SK-N-SH (cell line): ENCODE measurements at regions not wholly inside any gene's neighbourhood (a gene's known extent, or its start where the extent isn't known, plus 50 kb on each side); places are given as distances from the start of the nearest gene placed in this dataset.

ENCODE experiments used
- CTCF ChIA-PET: fragments of 300-600, 350-600 bp; formaldehyde crosslinking; extraction: SDS; loops from one replicate; lab custom pipeline; 2021; lab: Yijun Ruan, JAX
- POLR2A ChIA-PET: fragments of 350-600 bp; sonication (Branson Sonifier 250); formaldehyde crosslinking; extraction: SDS; loops from one replicate; lab custom pipeline; 2020; ENCODE audit warnings: antibody characterized with exemption, inconsistent platforms; lab: Yijun Ruan, JAX
- DNase-seq: peaks from one replicate; pipeline ENCODE4 v3.0.0; 2012
- H2AFZ ChIP-seq: fragments of 200-600 bp; sonication (generic); 2 replicates; pipeline ENCODE4 v1.8.1; 2016; ENCODE audit warnings: antibody characterized with exemption, mild to moderate bottlenecking, low read depth
- H3F3A ChIP-seq: fragments of 200-600 bp; sonication (generic); replicated peaks from 2 replicates; pipeline ENCODE3; 2016; ENCODE audit warnings: antibody characterized with exemption, mild to moderate bottlenecking; ENCODE audit not compliant: insufficient read depth
- H3K27ac ChIP-seq, 2 experiments: fragments of 200-500 bp in 1 of 2; fragments of 200-600 bp in 1 of 2; sonication (Bioruptor generic) in 1 of 2; sonication (generic), shearing (Covaris generic) in 1 of 2; 2 replicates each; pipeline versions ENCODE4 v1.5.1 to v1.6.1; 2014 to 2016; ENCODE audit warnings: low read depth in 2 of 2, inconsistent platforms in 1 of 2, low read length in 1 of 2, mild to moderate bottlenecking in 1 of 2, mixed read lengths in 1 of 2
- H3K27me3 ChIP-seq: fragments of 200-600 bp; sonication (generic), shearing (Covaris generic); 2 replicates; pipeline ENCODE4 v1.6.1; 2016; ENCODE audit warnings: mixed run types; ENCODE audit not compliant: insufficient read depth
- H3K36me3 ChIP-seq, 2 experiments: fragments of 200-500 bp in 1 of 2; fragments of 200-600 bp in 1 of 2; sonication (Bioruptor generic) in 1 of 2; sonication (generic) in 1 of 2; replicated peaks in 1 of 2; 2 replicates each; pipeline versions ENCODE3 to v1.5.1; 2014 to 2016; ENCODE audit warnings: low read length in 1 of 2, mild to moderate bottlenecking in 1 of 2; ENCODE audit not compliant: insufficient read depth in 2 of 2, control insufficient read depth in 1 of 2
- H3K4me1 ChIP-seq, 2 experiments: fragments of 200-500 bp in 1 of 2; fragments of 200-600 bp in 1 of 2; sonication (Bioruptor generic) in 1 of 2; sonication (generic), shearing (Covaris generic) in 1 of 2; 2 replicates each; pipeline versions ENCODE4 v1.5.1 to v1.6.1; 2014 to 2016; ENCODE audit warnings: low read depth in 1 of 2, low read length in 1 of 2, mixed run types in 1 of 2; ENCODE audit not compliant: insufficient read depth in 2 of 2, control insufficient read depth in 1 of 2
- H3K4me2 ChIP-seq: fragments of 200-600 bp; sonication (generic), shearing (Covaris generic); 2 replicates; pipeline ENCODE4 v1.6.1; 2017; ENCODE audit warnings: mixed run types
- H3K4me3 ChIP-seq, 2 experiments: fragments of 200-500 bp in 1 of 2; fragments of 200-600 bp in 1 of 2; sonication (Bioruptor generic) in 1 of 2; sonication (generic), shearing (Covaris generic) in 1 of 2; 2 replicates each; pipeline versions ENCODE4 v1.5.1 to v1.8.1; 2014 to 2016; ENCODE audit warnings: low read depth in 2 of 2, inconsistent platforms in 1 of 2, low read length in 1 of 2, mild to moderate bottlenecking in 1 of 2, mixed read lengths in 1 of 2, moderate library complexity in 1 of 2
- H3K79me2 ChIP-seq: fragments of 200-600 bp; sonication (generic); 2 replicates; pipeline ENCODE4 v1.8.1; 2017; ENCODE audit warnings: mild to moderate bottlenecking; ENCODE audit not compliant: insufficient read depth
- H3K9ac ChIP-seq: fragments of 200-600 bp; sonication (generic); 2 replicates; pipeline ENCODE4 v1.6.1; 2017; ENCODE audit warnings: mixed run types
- H3K9me2 ChIP-seq: fragments of 200-600 bp; sonication (generic); 2 replicates; pipeline ENCODE4 v1.6.1; 2017; ENCODE audit warnings: mixed run types
- H3K9me3 ChIP-seq: fragments of 200-600 bp; sonication (generic); 2 replicates; pipeline ENCODE4 v1.6.1; 2017; ENCODE audit warnings: mixed run types, mild to moderate bottlenecking, moderate library complexity
- H4K20me1 ChIP-seq: fragments of 200-600 bp; sonication (generic); 2 replicates; pipeline ENCODE4 v1.6.1; 2017; ENCODE audit warnings: mild to moderate bottlenecking, mixed run types; ENCODE audit not compliant: insufficient read depth
- EZH2phosphoT487 ChIP-seq: fragments of 200-600 bp; sonication (generic); IDR thresholded peaks from 2 replicates; pipeline ENCODE4 v1.6.1; 2017; ENCODE audit warnings: low read depth, mixed run types, mild to moderate bottlenecking, antibody characterized with exemption, moderate library complexity, borderline replicate concordance
- FOXJ3 ChIP-seq: sonication (generic); formaldehyde crosslinking; IDR thresholded peaks from 2 replicates; pipeline ENCODE4 v1.5.1; 2020; ENCODE audit warnings: mild to moderate bottlenecking, missing genetic modification reagents
- GATA2 ChIP-seq: sonication (generic); formaldehyde crosslinking; IDR thresholded peaks from 2 replicates; pipeline ENCODE4 v1.5.0; 2020; ENCODE audit warnings: mild to moderate bottlenecking, missing genetic modification reagents
- MEF2A ChIP-seq: IDR thresholded peaks from 2 replicates; pipeline ENCODE4 v1.4.0; 2012; ENCODE audit warnings: low read depth, borderline replicate concordance
- NRF1 ChIP-seq: IDR thresholded peaks from 2 replicates; pipeline ENCODE4 v1.6.1; 2012; ENCODE audit warnings: low read depth, mild to moderate bottlenecking, low read length
- POLR2AphosphoS5 ChIP-seq: IDR thresholded peaks from 2 replicates; pipeline ENCODE4 v1.6.1; 2012; ENCODE audit warnings: low read depth, low read length
- SIN3A ChIP-seq: IDR thresholded peaks from 2 replicates; pipeline ENCODE4 v1.6.1; 2012; ENCODE audit warnings: low read depth, mild to moderate bottlenecking, low read length, moderate library complexity, borderline replicate concordance
- TAF1 ChIP-seq: IDR thresholded peaks from 2 replicates; pipeline ENCODE4 v1.6.1; 2012; ENCODE audit warnings: low read depth, mild to moderate bottlenecking, low read length, moderate library complexity, borderline replicate concordance
- TCF12 ChIP-seq: IDR thresholded peaks from 2 replicates; pipeline ENCODE4 v1.4.0; 2012
- TEAD4 ChIP-seq: IDR thresholded peaks from 2 replicates; pipeline ENCODE4 v1.4.0; 2012; ENCODE audit warnings: mild to moderate bottlenecking, borderline replicate concordance; ENCODE audit not compliant: insufficient read depth
- WGBS: methylation state at CpG from one replicate; pipeline ENCODE4 v1.1.6; 2017; ENCODE audit warnings: low lambda C conversion rate; 5-methylcytosine and 5-hydroxymethylcytosine counted together
- TF ChIP-seq, protein P1 (sequence below): fragments of 200-600 bp; sonication (generic); IDR thresholded peaks from 2 replicates; pipeline ENCODE4 v1.6.1; 2017; ENCODE audit warnings: antibody characterized with exemption, mild to moderate bottlenecking, moderate library complexity
- TF ChIP-seq, protein P2 (sequence below): IDR thresholded peaks from 2 replicates; pipeline ENCODE4 v1.4.0; 2012; ENCODE audit warnings: low read depth, borderline replicate concordance
- TF ChIP-seq, protein P3 (sequence below): fragments of 150-350 bp; IDR thresholded peaks from 2 replicates; pipeline ENCODE4 v1.6.1; 2016; ENCODE audit warnings: mild to moderate bottlenecking, low read depth, low read length
- TF ChIP-seq, protein P4 (sequence below): fragments of 150-350 bp; IDR thresholded peaks from 2 replicates; pipeline ENCODE4 v1.6.1; 2017; ENCODE audit warnings: antibody characterized with exemption, low read length, low read depth, borderline replicate concordance

DNA sequence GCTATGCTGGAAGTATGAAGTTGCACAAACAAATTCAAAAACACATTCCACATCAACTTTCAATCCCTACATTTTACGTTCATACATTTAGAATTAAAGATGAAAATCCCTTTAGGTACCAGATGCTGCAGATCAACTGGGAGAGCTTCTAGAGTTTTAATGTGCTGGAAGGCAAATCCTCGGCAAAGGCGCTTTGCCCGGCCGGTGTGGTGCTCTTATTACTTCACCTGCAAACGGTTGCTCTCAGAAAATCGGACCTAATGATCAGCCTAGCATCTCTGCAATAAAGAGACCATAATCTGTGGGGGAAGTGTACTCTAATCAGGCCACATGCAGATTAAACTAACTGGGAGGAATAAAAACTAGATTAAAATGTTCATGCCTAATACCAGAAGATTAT lies 513.8 kb downstream of the ZEB2 start:
- 88% methylated on average over 7 of the region's 7 CpGs for WGBS
- no peak for DNase-seq
- Histone ChIP-seq H3K9me3 (no peaks in the 10 kb centered on the region), H3K9ac (no peak overlapping the region), H3K27ac (peak overlapping the region in 1 of 2 experiments; percentile 93; a peak in 1 of 4 replicates), H3K79me2 (no peaks in the 10 kb centered on the region), H3K4me2 (no peak overlapping the region), H3F3A (no peaks in the 10 kb centered on the region), H3K27me3 (no peaks in the 10 kb centered on the region), H3K9me2 (no peaks in the 10 kb centered on the region), H4K20me1 (no peaks in the 10 kb centered on the region), H2AFZ (no peak overlapping the region), H3K4me3 (no peak overlapping the region), H3K36me3 (no peaks in the 10 kb centered on the region), H3K4me1 (peaks cover 0 to 19% of the 10 kb centered on the region in 2 experiments; a peak in 2 of 4 replicates)
- ChIA-PET POLR2A (no interaction called here), CTCF (interaction anchor here (1.3 to 2.4 kb wide), 2 partner anchors 11 to 74 kb away, joined by 3 to 7 read pairs; no protein-coding TSS in a partner anchor)
- TF ChIP-seq GATA2 (CRISPR knock-in tag) (no peak), MEF2A (no peak), EZH2phosphoT487 (no peak), POLR2AphosphoS5 (no peak), SIN3A (no peak), TAF1 (no peak), TEAD4 (no peak), NRF1 (no peak), FOXJ3 (CRISPR knock-in tag) (no peak), TCF12 (no peak)
- TF ChIP-seq, protein P1, sequence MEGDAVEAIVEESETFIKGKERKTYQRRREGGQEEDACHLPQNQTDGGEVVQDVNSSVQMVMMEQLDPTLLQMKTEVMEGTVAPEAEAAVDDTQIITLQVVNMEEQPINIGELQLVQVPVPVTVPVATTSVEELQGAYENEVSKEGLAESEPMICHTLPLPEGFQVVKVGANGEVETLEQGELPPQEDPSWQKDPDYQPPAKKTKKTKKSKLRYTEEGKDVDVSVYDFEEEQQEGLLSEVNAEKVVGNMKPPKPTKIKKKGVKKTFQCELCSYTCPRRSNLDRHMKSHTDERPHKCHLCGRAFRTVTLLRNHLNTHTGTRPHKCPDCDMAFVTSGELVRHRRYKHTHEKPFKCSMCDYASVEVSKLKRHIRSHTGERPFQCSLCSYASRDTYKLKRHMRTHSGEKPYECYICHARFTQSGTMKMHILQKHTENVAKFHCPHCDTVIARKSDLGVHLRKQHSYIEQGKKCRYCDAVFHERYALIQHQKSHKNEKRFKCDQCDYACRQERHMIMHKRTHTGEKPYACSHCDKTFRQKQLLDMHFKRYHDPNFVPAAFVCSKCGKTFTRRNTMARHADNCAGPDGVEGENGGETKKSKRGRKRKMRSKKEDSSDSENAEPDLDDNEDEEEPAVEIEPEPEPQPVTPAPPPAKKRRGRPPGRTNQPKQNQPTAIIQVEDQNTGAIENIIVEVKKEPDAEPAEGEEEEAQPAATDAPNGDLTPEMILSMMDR = no peak
- TF ChIP-seq, protein P2, sequence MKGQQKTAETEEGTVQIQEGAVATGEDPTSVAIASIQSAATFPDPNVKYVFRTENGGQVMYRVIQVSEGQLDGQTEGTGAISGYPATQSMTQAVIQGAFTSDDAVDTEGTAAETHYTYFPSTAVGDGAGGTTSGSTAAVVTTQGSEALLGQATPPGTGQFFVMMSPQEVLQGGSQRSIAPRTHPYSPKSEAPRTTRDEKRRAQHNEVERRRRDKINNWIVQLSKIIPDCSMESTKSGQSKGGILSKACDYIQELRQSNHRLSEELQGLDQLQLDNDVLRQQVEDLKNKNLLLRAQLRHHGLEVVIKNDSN = no peak
- TF ChIP-seq, protein P3, sequence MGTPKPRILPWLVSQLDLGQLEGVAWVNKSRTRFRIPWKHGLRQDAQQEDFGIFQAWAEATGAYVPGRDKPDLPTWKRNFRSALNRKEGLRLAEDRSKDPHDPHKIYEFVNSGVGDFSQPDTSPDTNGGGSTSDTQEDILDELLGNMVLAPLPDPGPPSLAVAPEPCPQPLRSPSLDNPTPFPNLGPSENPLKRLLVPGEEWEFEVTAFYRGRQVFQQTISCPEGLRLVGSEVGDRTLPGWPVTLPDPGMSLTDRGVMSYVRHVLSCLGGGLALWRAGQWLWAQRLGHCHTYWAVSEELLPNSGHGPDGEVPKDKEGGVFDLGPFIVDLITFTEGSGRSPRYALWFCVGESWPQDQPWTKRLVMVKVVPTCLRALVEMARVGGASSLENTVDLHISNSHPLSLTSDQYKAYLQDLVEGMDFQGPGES = no peak
- TF ChIP-seq, protein P4, sequence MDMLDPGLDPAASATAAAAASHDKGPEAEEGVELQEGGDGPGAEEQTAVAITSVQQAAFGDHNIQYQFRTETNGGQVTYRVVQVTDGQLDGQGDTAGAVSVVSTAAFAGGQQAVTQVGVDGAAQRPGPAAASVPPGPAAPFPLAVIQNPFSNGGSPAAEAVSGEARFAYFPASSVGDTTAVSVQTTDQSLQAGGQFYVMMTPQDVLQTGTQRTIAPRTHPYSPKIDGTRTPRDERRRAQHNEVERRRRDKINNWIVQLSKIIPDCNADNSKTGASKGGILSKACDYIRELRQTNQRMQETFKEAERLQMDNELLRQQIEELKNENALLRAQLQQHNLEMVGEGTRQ = no peak
